ENCODE measurements at regions not wholly inside any gene's neighbourhood (a gene's known extent, or its start where the extent isn't known, plus 50 kb on each side); places are given as distances from the start of the nearest gene placed in this dataset.
"Not testable (repeated sequence)": the region's sequence is repeated elsewhere in the genome, so short reads cannot be mapped to it uniquely, and the experiment has no call there.

- no peak for DNase-seq
Observed at GRCh38 chr13:85186356-85187045, 612.7 kb downstream of the SLITRK6 start.

GRCh38 chr13:85174291-85174690, 624.9 kb downstream of the SLITRK6 start:
- DNase-seq: no peak

DNA sequence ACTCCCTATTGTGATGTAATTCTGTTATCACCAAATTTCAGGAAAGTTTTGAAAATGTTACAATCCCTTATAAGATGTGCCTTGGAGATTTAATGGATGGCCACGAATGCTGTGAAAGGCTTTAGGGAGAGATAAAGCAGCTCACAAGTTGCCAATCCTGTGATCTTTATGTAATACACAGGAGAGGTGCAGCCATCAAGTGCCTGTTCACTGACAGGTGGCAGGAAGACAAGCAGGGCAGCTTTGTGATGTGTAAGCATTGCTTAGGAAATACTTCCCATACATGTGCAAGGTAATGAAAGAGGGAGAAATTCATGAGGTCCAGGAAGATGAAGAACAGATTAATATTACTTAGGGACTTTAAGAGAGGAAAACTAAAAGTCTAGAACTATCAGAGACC, 628.8 kb downstream of the SLITRK6 start:
- DNase-seq: no peak

GRCh38 chr13:85166891-85167290, 632.3 kb downstream of the SLITRK6 start:
- no peak for DNase-seq

DNA sequence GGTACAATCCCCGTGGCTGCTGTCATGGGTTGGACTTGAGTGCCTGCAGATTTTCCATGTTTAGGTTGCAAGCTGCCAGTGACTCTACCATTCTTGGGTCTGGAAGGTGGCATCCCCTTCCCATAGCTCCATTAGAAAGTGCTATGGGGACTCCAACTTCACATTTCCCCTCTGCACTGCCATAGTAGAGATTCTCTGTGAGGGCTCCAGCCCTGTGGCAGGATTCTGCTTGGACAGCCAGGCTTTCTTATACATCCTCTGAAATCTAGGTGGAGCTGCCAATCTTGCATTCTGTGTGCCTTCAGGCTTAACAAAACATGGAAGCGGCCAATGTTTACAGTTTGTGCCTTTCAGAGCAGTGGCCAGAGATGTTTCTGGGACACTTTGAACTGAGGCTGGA, 636.2 kb downstream of the SLITRK6 start:
- no peak for DNase-seq

GRCh38 chr13:85148009-85148408, 651.2 kb downstream of the SLITRK6 start:
- no peak for DNase-seq

DNA sequence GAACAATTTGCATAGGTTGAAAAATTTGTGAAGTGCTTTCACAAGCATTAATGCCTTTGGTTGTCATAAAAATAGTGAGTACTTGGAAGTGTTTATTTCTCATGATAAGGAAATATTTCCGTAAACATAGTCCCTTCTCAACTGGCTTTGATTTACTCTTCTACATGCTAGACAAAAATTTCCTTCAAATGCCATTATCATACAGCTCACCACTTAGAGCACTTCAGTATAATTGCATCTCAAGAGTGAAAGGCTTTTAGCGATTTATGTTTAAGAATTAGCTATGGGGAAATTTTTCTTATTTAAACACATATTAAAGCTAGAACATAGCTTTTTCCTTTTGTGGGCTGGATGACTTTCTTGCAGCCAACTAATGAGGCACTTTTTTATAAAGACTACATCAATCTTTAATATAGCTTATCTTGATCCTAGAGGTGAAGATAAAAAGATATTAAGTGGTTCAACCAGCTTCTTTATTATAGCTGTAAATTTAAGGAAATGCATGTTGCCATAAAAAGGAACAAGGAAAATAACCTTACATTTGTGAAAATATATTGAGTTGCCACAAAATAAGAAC, 656.8 kb downstream of the SLITRK6 start:
- DNase-seq: no peak

GRCh38 chr13:85141401-85141800, 657.8 kb downstream of the SLITRK6 start:
- DNase-seq: no peak

DNA sequence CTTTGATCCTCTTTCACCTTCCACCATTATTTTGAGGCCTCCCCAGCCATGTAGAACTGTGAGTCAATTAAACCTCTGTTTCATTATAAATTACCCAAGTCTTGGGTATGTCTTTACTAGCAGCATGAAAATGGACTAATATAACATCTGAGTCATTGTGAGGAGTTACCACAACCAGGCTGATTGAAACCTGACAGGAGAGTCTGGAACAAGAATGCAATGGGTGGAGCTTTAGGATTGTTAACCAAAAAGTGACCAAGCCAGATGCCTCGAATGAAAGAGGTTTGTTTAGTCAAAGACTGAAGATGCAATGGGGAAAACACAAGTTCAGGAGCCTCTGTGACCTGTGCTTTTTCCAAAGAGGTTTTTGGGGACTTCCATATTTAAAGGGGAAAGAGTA, 659.0 kb downstream of the SLITRK6 start:
- DNase-seq: no peak

- DNase-seq: no peak
Observed at GRCh38 chr13:85137516-85137915, 661.7 kb downstream of the SLITRK6 start.

DNA sequence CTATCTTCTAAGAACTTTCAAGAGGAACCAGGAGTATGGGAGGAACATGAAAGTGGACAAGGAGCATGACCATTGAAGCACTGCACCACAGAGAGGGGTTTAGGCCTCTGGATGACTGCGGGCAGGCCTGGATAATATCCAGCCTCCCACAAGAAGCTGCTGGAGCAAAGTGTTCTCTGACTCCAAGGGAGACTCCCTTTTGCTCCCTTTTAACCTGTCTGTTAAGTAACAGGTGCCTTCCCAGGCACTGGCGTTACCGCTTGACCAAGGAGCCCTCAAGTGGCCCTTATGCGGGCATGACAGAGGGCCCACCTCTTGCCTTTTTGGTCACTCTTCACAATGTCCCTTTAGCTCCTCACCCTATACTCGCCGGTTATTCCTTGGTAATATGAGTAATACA, 666.2 kb downstream of the SLITRK6 start:
- DNase-seq: no peak

DNA sequence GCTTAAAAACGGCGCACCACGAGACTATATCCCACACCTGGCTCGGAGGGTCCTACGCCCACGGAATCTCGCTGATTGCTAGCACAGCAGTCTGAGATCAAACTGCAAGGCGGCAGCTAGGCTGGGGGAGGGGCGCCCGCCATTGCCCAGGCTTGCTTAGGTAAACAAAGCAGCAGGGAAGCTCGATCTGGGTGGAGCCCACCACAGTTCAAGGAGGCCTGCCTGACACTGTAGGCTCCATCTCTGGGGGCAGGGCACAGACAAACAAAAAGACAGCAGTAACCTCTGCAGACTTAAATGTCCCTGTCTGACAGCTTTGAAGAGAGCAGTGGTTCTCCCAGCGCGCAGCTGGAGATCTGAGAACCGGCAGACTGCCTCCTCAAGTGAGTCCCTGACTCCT, 675.7 kb downstream of the SLITRK6 start:
- not testable (repeated sequence) for DNase-seq

DNA sequence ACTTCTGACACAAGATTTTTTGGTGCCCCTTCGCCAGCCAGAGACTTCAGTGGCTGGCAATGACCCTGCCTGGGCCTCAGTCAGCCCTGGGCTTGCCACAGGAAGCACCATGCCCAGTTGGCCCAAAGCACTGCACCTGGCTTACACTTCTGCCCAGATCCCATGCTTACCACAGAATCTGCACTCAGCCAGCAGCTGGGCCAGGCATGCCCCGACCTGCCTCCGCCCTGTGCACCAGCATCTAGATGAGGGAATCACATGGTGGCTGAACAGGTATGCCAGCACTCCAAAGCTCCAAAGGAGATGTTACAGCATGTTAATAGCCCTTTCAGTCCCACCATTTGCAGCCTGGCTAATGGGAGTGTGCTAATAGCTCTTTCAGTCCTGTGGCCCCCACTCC, 690.9 kb downstream of the SLITRK6 start:
- no peak for DNase-seq

DNA sequence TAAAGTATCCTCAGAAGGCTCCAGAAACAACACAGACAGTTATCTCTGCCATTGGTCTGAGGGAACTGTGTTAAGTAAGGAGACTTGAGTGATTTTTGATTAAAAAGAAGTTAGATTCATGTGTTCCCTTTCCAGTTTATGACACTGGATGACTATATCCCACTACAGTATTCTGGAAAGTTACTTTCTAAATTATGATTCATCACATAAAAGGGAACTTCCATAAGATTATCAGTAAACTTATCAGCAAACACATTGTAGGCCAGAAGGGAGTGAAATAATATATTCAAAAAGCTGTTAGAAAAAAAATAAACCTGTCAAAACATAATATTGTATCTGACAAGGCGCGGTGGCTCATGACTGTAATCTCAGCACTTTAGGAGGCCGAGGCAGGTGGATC, 700.0 kb downstream of the SLITRK6 start:
- DNase-seq: no peak

DNA sequence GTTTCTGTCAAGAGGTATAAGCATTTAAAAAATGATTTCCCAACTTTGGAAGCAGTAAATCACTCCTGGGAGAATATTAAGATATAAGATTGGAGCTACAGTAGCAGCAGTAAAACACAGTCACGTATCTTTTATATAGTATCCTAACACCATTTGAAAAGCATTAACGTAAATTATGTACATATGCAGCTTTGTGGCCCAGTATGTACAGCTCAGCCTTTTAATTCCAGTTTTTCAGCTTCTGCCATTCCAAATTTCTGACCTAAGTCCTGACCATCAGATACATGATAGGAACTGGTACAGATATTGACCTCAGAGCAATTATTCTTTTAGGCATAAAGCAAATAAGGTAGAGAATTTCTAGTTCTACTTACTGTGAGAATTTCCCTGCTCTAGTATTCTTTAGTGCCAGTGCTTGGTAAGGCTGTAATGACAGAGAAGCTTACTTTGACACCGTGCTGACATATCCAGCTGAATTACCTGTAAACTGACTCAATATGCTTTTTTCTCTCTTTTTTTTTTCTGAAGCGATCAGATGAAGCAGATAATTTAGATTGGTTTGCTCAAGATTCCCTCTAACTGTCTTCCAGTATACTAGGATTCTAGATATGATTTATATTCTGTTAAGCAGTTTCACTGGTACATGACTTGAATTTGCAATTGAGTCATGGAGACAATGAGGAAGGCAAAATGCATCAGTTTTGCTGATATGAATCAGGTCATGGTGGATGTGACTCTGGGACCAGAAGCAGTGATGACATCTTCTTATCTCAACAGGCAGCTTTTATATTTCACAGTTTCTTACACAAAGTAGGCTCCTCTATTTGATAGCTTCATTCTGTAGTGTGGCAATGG, 703.6 kb downstream of the SLITRK6 start:
- no peak for DNase-seq

DNA sequence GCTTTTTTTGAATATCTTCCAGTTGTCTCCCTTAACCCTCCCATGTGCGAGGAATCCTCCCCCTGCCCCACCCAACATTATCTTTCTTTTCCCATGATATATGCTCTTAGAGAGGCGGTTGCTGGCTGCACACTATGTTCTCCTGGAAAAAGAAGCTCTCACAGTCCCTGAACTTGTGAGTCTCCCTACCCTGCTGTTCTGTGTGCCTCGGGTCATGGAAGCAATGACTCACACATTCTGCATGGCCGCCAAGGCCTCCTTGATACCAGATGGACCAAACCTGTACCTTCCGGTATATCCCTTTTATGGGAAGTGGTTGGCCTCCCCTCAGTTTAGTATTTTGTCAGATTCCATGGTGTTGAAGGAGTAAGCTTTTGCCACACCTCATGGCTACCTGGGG, 705.4 kb downstream of the SLITRK6 start:
- DNase-seq: no peak

GRCh38 chr13:85091631-85092234, 707.5 kb downstream of the SLITRK6 start:
- DNase-seq: no peak

GRCh38 chr13:85089186-85089585, 710.0 kb downstream of the SLITRK6 start:
- DNase-seq: no peak

DNA sequence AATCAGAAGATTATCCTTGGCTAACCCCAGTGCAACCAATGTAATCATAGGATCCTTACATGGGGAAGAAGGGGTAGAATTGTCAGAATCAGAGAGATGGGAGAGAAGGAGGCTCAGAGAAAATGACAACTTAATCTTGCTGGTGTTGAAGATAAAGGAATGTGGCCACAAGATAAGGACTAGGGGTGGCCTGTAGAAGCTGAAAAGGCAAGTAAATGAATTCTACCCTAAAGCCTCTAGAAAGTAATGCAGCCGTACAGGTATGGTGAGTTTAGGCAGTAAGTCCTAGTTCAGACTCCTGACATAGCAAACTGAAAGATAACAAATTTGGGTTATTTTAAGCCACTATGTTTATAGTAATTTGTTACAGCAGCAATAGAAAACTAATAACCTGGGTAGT, 718.5 kb downstream of the SLITRK6 start:
- no peak for DNase-seq

- DNase-seq: no peak
Observed at GRCh38 chr13:85076343-85076742, 722.9 kb downstream of the SLITRK6 start.

GRCh38 chr13:85074543-85075313, 724.5 kb downstream of the SLITRK6 start:
- DNase-seq: no peak

DNA sequence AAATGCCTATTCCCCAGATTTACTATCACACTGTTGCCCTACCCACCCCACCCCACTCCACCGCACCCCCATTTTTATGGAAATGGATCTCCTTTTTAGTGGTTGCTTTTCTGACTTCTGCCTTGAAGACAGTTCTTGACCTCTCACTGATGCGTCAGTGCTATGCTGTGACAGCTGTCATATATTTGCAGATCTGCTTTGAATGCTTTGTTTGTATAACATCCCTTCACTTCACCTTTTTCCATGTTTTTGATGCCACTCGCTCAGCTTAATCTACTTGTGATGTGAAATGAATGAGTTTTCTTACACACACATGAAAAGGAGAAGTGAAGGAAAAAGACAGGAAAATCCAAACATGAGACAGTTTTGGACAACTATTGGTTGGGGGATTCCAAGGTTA, 731.0 kb downstream of the SLITRK6 start:
- no peak for DNase-seq

DNA sequence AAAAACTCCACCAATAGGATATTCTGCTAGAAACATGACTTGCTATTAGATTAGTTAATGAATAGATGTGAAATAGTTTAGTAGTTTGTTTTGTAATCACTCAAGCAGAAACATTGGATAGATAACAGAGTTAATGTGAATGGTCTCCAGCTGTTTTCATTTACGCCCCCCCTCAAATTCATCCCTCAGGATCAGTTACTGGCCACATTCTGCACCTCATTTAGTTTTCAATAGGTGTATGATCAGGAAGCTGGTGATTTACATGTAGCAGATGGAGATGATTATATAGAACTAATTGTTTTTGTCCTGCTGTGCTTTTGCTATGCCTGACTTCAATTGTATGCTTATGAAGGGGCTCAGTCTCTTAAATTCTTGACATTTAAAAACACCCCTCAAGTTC, 759.0 kb downstream of the SLITRK6 start:
- DNase-seq: no peak

Data from activated CD4-positive, alpha-beta T cell treated with anti-CD3 and anti-CD28 coated beads, Interleukin-2, amount 50 U/mL, for 1 hour (primary cell).